HCT116 (cell line): ENCODE measurements at regions not wholly inside any gene's neighbourhood (a gene's known extent, or its start where the extent isn't known, plus 50 kb on each side); places are given as distances from the start of the nearest gene placed in this dataset.

Experiments used
- ATAC-seq: fragments of 200-7000 bp; cut with Tn5 transposase; 2 replicates; pipeline ENCODE4 v1.9.1; 2020; ENCODE audit warnings: mild to moderate bottlenecking, moderate library complexity
- BruUV-seq: library from RNA; stranded (reverse); fragments of 400-500 nt; replicated peaks from 2 replicates; lab custom pipeline; 2021; lab: Mats Ljungman, UMichigan
- CTCF ChIA-PET: fragments of 300-600 bp; sonication (Branson Sonifier 250); formaldehyde crosslinking; loops from one replicate; lab custom pipeline; 2021; ENCODE audit warnings: antibody characterized with exemption; lab: Charles Lee
- POLR2A ChIA-PET: fragments of 300-600, 350-600 bp; sonication (Branson Sonifier 250); formaldehyde crosslinking; loops from one replicate; lab custom pipeline; 2021; ENCODE audit warnings: antibody characterized with exemption; lab: Charles Lee
- RAD21 ChIA-PET, 2 experiments: fragments of 300-600 bp; sonication (Branson Sonifier 250); formaldehyde crosslinking; loops; one replicate each; lab custom pipeline; 2023; ENCODE audit warnings: low total read pairs in 2 of 2; ENCODE audit not compliant: uncharacterized antibody in 2 of 2, unreplicated experiment in 2 of 2, low non-redundant PET in 1 of 2; lab: Charles Lee
- DNase-seq: peaks from one replicate; pipeline ENCODE4 v3.0.0-alpha.2; 2010; ENCODE audit warnings: low read depth, low spot score
- H2AFZ ChIP-seq: fragments of 200-600 bp; shearing (Covaris generic), sonication (generic); 2 replicates; pipeline ENCODE4 v1.6.1; 2017; ENCODE audit warnings: low read depth, mixed run types, mixed read lengths, antibody characterized with exemption, low read length; ENCODE audit not compliant: poor library complexity, severe bottlenecking
- H3K27ac ChIP-seq: 2 replicates; pipeline ENCODE4 v1.5.1; 2012; ENCODE audit warnings: low read depth, low read length
- H3K27me3 ChIP-seq: fragments of 200-600 bp; sonication (generic); 2 replicates; pipeline ENCODE4 v1.6.1; 2016; ENCODE audit warnings: mixed run types, low read length, mixed read lengths; ENCODE audit not compliant: insufficient read depth
- H3K36me3 ChIP-seq, 2 experiments: fragments of 200-500 bp in 1 of 2; fragments of 200-600 bp in 1 of 2; sonication (Bioruptor generic) in 1 of 2; sonication (generic) in 1 of 2; 2 replicates each; pipeline versions ENCODE4 v1.5.1 to v1.6.1; 2014 to 2016; ENCODE audit warnings: low read length in 2 of 2, inconsistent platforms in 1 of 2, mixed read lengths in 1 of 2, mixed run types in 1 of 2; ENCODE audit not compliant: insufficient read depth in 2 of 2, control insufficient read depth in 1 of 2
- H3K4me1 ChIP-seq, 2 experiments: fragments of 200-600 bp in 1 of 2; sonication (generic) in 1 of 2; 2 replicates each; pipeline versions ENCODE4 v1.5.1 to v1.6.1; 2012 to 2017; ENCODE audit warnings: low read length in 2 of 2, inconsistent platforms in 1 of 2, mild to moderate bottlenecking in 1 of 2, mixed read lengths in 1 of 2, mixed run types in 1 of 2, moderate library complexity in 1 of 2; ENCODE audit not compliant: insufficient read depth in 2 of 2, control insufficient read depth in 1 of 2
- H3K4me2 ChIP-seq: fragments of 200-600 bp; sonication (generic); 2 replicates; pipeline ENCODE4 v1.6.1; 2017; ENCODE audit warnings: mixed run types, low read length, mixed read lengths
- H3K4me3 ChIP-seq, 2 experiments: fragments of 200-600 bp in 1 of 2; sonication (generic) in 1 of 2; replicated peaks in 1 of 2; 2 replicates each; pipeline ENCODE4 v1.5.1; 2011 to 2016; ENCODE audit warnings: low read length in 2 of 2, control low read depth in 1 of 2, low read depth in 1 of 2, mild to moderate bottlenecking in 1 of 2, mixed read lengths in 1 of 2, mixed run types in 1 of 2
- H3K79me2 ChIP-seq: fragments of 200-600 bp; sonication (generic); 2 replicates; pipeline ENCODE4 v1.6.1; 2017; ENCODE audit warnings: mild to moderate bottlenecking, mixed run types, low read length, moderate library complexity, mixed read lengths; ENCODE audit not compliant: insufficient read depth
- H3K9ac ChIP-seq: fragments of 200-600 bp; sonication (generic); 2 replicates; pipeline ENCODE4 v1.6.1; 2016; ENCODE audit warnings: low read length, mixed read lengths
- H3K9me2 ChIP-seq: fragments of 200-600 bp; sonication (generic), shearing (Covaris generic); 2 replicates; pipeline ENCODE4 v1.6.1; 2017; ENCODE audit warnings: mixed run types, mild to moderate bottlenecking, moderate library complexity; ENCODE audit not compliant: insufficient read depth
- H3K9me3 ChIP-seq, 2 experiments: fragments of 200-500 bp in 1 of 2; fragments of 200-600 bp in 1 of 2; sonication (Bioruptor generic) in 1 of 2; sonication (generic) in 1 of 2; 2 replicates each; pipeline ENCODE4 v1.6.1; 2014 to 2017; ENCODE audit warnings: low read length in 2 of 2, mixed read lengths in 2 of 2, inconsistent platforms in 1 of 2, low read depth in 1 of 2, mild to moderate bottlenecking in 1 of 2, mixed run types in 1 of 2, moderate library complexity in 1 of 2; ENCODE audit not compliant: control insufficient read depth in 1 of 2, insufficient read depth in 1 of 2
- H4K20me1 ChIP-seq: fragments of 200-600 bp; sonication (generic), shearing (Covaris generic); 2 replicates; pipeline ENCODE4 v1.6.1; 2017; ENCODE audit warnings: mixed run types, mild to moderate bottlenecking, moderate library complexity; ENCODE audit not compliant: insufficient read depth
- EGR1 ChIP-seq: IDR thresholded peaks from 2 replicates; pipeline ENCODE4 v1.6.1; 2012; ENCODE audit warnings: low read depth
- EZH2 ChIP-seq: fragments of 200-600 bp; sonication (generic); IDR thresholded peaks from 2 replicates; pipeline ENCODE4 v1.6.1; 2017; ENCODE audit warnings: antibody characterized with exemption, mixed run types
- JUND ChIP-seq: IDR thresholded peaks from 2 replicates; pipeline ENCODE4 v1.6.1; 2012
- MAX ChIP-seq: IDR thresholded peaks from 2 replicates; pipeline ENCODE4 v1.6.1; 2012
- POLR2AphosphoS5 ChIP-seq: IDR thresholded peaks from 2 replicates; pipeline ENCODE4 v1.6.1; 2011; ENCODE audit warnings: mild to moderate bottlenecking, low read depth, low read length, moderate library complexity
- RAD21 ChIP-seq: IDR thresholded peaks from 2 replicates; pipeline ENCODE4 v1.6.1; 2012; ENCODE audit warnings: low read depth, mild to moderate bottlenecking
- REST ChIP-seq: IDR thresholded peaks from 2 replicates; pipeline ENCODE4 v1.6.1; 2012; ENCODE audit warnings: low read depth
- SP1 ChIP-seq: IDR thresholded peaks from 2 replicates; pipeline ENCODE4 v1.6.1; 2012; ENCODE audit warnings: low read depth
- SRF ChIP-seq: IDR thresholded peaks from 2 replicates; pipeline ENCODE4 v1.6.1; 2012; ENCODE audit warnings: low read depth
- TCF7L2 ChIP-seq: IDR thresholded peaks from 2 replicates; pipeline ENCODE4 v1.7.0; 2011; ENCODE audit warnings: borderline replicate concordance, inconsistent platforms; ENCODE audit not compliant: insufficient read depth, insufficient read length; ENCODE audit errors: extremely low read depth
- YY1 ChIP-seq: IDR thresholded peaks from 2 replicates; pipeline ENCODE4 v1.6.1; 2011; ENCODE audit warnings: low read length, low read depth, moderate library complexity, mild to moderate bottlenecking; ENCODE audit not compliant: insufficient replicate concordance; ENCODE audit errors: extremely low read depth
- intact Hi-C: fragments of 100-400 bp; cut with micrococcal nuclease; formaldehyde crosslinking; loops from 2 replicates; pipeline ENCODE4 v1.10.0; 2022

- no peaks in the 10 kb centered on the region for H3K79me2 ChIP-seq
- no peaks in the 10 kb centered on the region for H3K9me2 ChIP-seq
- TF ChIP-seq RAD21 (no peak), SP1 (no peak), MAX (no peak), POLR2AphosphoS5 (no peak), SRF (no peak), TCF7L2 (no peak), REST (no peak)
- DNase-seq (no peak), ATAC-seq (no peak)
- peaks cover 20 to 28% of the 10 kb centered on the region in 2 experiments; a peak in 2 of 4 replicates for H3K9me3 ChIP-seq
- no TSS peak for BruUV-seq
- no peaks in the 10 kb centered on the region for H3K36me3 ChIP-seq
- H3K27ac ChIP-seq, result no peak overlapping the region
- no peak overlapping the region for H3K9ac ChIP-seq
- no peak overlapping the region for H3K4me3 ChIP-seq
- no peaks in the 10 kb centered on the region for H3K4me1 ChIP-seq
- H3K4me2 ChIP-seq, result no peak overlapping the region
- intact Hi-C loops, result no loop called here
- RAD21 ChIA-PET, result no interaction called here
- no peak overlapping the region for H2AFZ ChIP-seq
- POLR2A ChIA-PET, result no interaction called here
- CTCF ChIA-PET, result no interaction called here
- no peaks in the 10 kb centered on the region for H4K20me1 ChIP-seq
- no peaks in the 10 kb centered on the region for H3K27me3 ChIP-seq
Observed at GRCh38 chr20:60677819-60678218, 574.2 kb upstream of the CDH4 start.

- ChIA-PET POLR2A (no interaction called here), RAD21 (no interaction called here), CTCF (no interaction called here)
- Histone ChIP-seq H3K27me3 (no peaks in the 10 kb centered on the region), H3K9ac (no peak overlapping the region), H3K4me1 (no peaks in the 10 kb centered on the region), H3K27ac (no peak overlapping the region), H3K9me2 (no peaks in the 10 kb centered on the region), H4K20me1 (no peaks in the 10 kb centered on the region), H2AFZ (no peak overlapping the region), H3K79me2 (no peaks in the 10 kb centered on the region), H3K9me3 (peaks cover 14 to 36% of the 10 kb centered on the region in 2 experiments; a peak in 2 of 4 replicates), H3K4me2 (no peak overlapping the region), H3K36me3 (no peaks in the 10 kb centered on the region), H3K4me3 (no peak overlapping the region)
- DNase-seq (no peak), ATAC-seq (no peak)
- BruUV-seq, result no TSS peak
- TF ChIP-seq JUND (no peak), EZH2 (no peak), TCF7L2 (no peak), YY1 (no peak), POLR2AphosphoS5 (no peak), EGR1 (no peak), REST (no peak), SRF (no peak)
- intact Hi-C loops, result no loop called here
Observed at GRCh38 chr20:60680554-60680953, 571.5 kb upstream of the CDH4 start.
